Upper lobe of left lung (tissue), 4 donors: ENCODE measurements at regions not wholly inside any gene's neighbourhood (a gene's known extent, or its start where the extent isn't known, plus 50 kb on each side); places are given as distances from the start of the nearest gene placed in this dataset.

Experiments used
- POLR2A ChIP-seq, 4 donors: fragments of 450-650 bp; IDR thresholded peaks; one replicate each; pipeline ENCODE4 v1.5.1; 2016 to 2017; ENCODE audit warnings: antibody characterized with exemption in 4 of 4, mild to moderate bottlenecking in 2 of 4
- TF ChIP-seq, protein P1 (sequence below), 6 experiments: fragments of 450-650 bp in 4 of 6; fragments of 200-600 bp in 2 of 6; sonication (generic) in 2 of 6; IDR thresholded peaks; one replicate each; pipeline ENCODE4 v1.5.1; 2016 to 2019; ENCODE audit warnings: antibody characterized with exemption in 6 of 6

DNA sequence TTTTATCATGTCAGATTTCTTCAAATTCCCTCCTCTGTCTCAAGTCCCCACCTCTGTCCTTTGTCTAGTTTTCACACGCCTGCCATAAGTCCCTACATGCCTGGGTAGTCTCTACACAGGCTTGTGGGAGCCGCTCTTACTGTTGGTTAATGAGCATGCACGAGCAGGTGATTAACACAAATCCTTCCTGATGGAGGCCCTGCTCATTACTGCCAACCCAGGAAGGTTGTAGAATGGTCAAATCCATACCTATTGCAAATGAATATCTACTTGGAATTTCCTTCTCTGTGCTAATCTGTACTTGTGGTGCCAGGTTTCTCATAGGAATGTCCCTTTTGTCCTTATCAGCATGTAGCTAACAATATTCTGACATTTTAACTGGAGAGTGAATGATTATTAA lies 208.4 kb upstream of the HDX start:
- TF ChIP-seq, protein P1, sequence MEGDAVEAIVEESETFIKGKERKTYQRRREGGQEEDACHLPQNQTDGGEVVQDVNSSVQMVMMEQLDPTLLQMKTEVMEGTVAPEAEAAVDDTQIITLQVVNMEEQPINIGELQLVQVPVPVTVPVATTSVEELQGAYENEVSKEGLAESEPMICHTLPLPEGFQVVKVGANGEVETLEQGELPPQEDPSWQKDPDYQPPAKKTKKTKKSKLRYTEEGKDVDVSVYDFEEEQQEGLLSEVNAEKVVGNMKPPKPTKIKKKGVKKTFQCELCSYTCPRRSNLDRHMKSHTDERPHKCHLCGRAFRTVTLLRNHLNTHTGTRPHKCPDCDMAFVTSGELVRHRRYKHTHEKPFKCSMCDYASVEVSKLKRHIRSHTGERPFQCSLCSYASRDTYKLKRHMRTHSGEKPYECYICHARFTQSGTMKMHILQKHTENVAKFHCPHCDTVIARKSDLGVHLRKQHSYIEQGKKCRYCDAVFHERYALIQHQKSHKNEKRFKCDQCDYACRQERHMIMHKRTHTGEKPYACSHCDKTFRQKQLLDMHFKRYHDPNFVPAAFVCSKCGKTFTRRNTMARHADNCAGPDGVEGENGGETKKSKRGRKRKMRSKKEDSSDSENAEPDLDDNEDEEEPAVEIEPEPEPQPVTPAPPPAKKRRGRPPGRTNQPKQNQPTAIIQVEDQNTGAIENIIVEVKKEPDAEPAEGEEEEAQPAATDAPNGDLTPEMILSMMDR (IDR thresholded peaks at IDR 0.05), result no peak
- no peak for TF ChIP-seq POLR2A (IDR thresholded peaks at IDR 0.05)
